Aorta (tissue), 5 donors: ENCODE measurements at regions not wholly inside any gene's neighbourhood (a gene's known extent, or its start where the extent isn't known, plus 50 kb on each side); places are given as distances from the start of the nearest gene placed in this dataset.
"Not testable (repeated sequence)": the region's sequence is repeated elsewhere in the genome, so short reads cannot be mapped to it uniquely, and the experiment has no call there.

Experiments
- ATAC-seq: fragments of 200-7000 bp; cut with Tn5 transposase; one replicate; pipeline ENCODE4 v1.9.1; 2022; ENCODE audit warnings: moderate library complexity; ENCODE audit not compliant: low FRiP score
- DNase-seq, 2 donors: peaks; one replicate each; pipeline ENCODE4 v3.0.0-alpha.2; 2020
- H3K27ac ChIP-seq, 2 donors: one replicate each; pipeline ENCODE4 v1.5.1; 2013; ENCODE audit warnings: low read length in 2 of 2, mild to moderate bottlenecking in 2 of 2, moderate library complexity in 2 of 2, control low read depth in 1 of 2, inconsistent platforms in 1 of 2, low read depth in 1 of 2
- H3K27me3 ChIP-seq, 2 donors: one replicate each; pipeline ENCODE4 v1.6.1; 2013; ENCODE audit warnings: control low read depth in 1 of 2, low read length in 1 of 2, mild to moderate bottlenecking in 1 of 2, moderate library complexity in 1 of 2; ENCODE audit not compliant: insufficient read depth in 2 of 2, control insufficient read depth in 1 of 2
- H3K36me3 ChIP-seq, 2 donors: one replicate each; pipeline ENCODE4 v1.6.1; 2013; ENCODE audit warnings: control low read depth in 1 of 2, low read length in 1 of 2, mild to moderate bottlenecking in 1 of 2; ENCODE audit not compliant: insufficient read depth in 2 of 2, control insufficient read depth in 1 of 2
- H3K4me1 ChIP-seq, 2 donors: one replicate each; pipeline ENCODE4 v1.6.1; 2013; ENCODE audit warnings: low read length in 2 of 2, control low read depth in 1 of 2, mild to moderate bottlenecking in 1 of 2, moderate library complexity in 1 of 2; ENCODE audit not compliant: insufficient read depth in 2 of 2, control insufficient read depth in 1 of 2
- H3K4me3 ChIP-seq, 2 donors: one replicate each; pipeline ENCODE4 v1.5.1; 2013; ENCODE audit warnings: low read length in 2 of 2, control low read depth in 1 of 2, mild to moderate bottlenecking in 1 of 2
- H3K9me3 ChIP-seq: one replicate; pipeline ENCODE4 v1.6.1; 2013; ENCODE audit warnings: mild to moderate bottlenecking, low read length; ENCODE audit not compliant: control insufficient read depth
- WGBS, 2 donors: extraction: QIAGEN DNeasy Blood & Tissue Kit; methylation state at CpG; one replicate each; pipeline ENCODE4 v1.1.7; 2013; 5-methylcytosine and 5-hydroxymethylcytosine counted together
- intact Hi-C, 2 donors: fragments of 100-400 bp; cut with DNase I; formaldehyde crosslinking; loops; one replicate each; pipeline versions ENCODE4 v1.14.2 to v1.15.0; 2022
- donor health status: healthy with polysubstance abuse.
- donor health status: Bipolar disorder and iron deficiency.
- donor health status: DM: no; HTN: no; CAD: no.
- donor health status: DM: no; HTN: no; CAD: no.
- donor health status: DM: yes; HTN: yes; CAD: no.

- ATAC-seq, intact Hi-C loops: not testable (repeated sequence)
- WGBS, 2 donors = no CpG with 5 or more reads among the region's 2 CpGs
Measured at GRCh38 chr10:47648594-47648993, 114.8 kb downstream of the SYT15B start.

GRCh38 chr10:47647523-47648101, 115.8 kb downstream of the SYT15B start:
- DNase-seq, H3K27me3 ChIP-seq, H3K4me3 ChIP-seq, intact Hi-C loops, H3K36me3 ChIP-seq, H3K9me3 ChIP-seq, H3K27ac ChIP-seq, H3K4me1 ChIP-seq: not testable (repeated sequence)
- 78 to 89% methylated on average over 3 of the region's 3 CpGs for WGBS, 2 donors
- ATAC-seq = peak; percentile 26

More at GRCh38 chr10:47648594-47648993, 114.8 kb downstream of the SYT15B start:
- not testable (repeated sequence) for H3K4me1 ChIP-seq, DNase-seq, H3K36me3 ChIP-seq, H3K27ac ChIP-seq, H3K27me3 ChIP-seq, H3K9me3 ChIP-seq, H3K4me3 ChIP-seq

DNA sequence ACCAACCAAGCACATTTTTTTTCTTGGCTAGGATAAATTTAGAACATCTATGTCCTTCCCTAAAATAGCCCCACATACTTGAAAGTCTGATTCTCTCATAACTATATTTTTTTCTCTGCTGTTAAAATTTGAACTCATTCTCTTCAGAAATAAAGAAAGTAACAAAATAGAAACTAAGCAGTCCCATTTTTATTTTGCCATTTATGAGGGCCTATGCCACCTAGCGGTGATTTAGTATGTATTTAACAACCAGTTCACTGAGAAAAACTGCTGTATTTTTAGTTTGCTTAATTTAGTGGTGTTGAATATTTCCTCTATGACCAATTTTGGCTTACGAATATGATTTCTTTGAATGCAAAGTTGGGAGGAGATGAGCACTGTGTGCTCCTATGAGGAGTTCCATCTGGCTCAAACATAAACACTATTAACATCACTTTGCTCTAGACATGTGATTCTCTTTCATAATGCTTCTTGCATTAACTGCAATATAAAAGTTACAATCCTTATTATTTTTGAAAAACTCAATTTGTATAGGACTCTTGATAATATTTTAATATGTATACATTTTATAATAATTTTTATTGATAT, 116.6 kb downstream of the SYT15B start:
- H3K4me1 ChIP-seq, intact Hi-C loops: not testable (repeated sequence)

GRCh38 chr10:47626975-47627374, 103.5 kb upstream of the AGAP9 start:
- ATAC-seq = not testable (repeated sequence)

More for the DNA sequence above, 116.6 kb downstream of the SYT15B start:
- H3K27ac ChIP-seq, DNase-seq, H3K9me3 ChIP-seq, H3K36me3 ChIP-seq, H3K27me3 ChIP-seq, H3K4me3 ChIP-seq: not testable (repeated sequence)
- ATAC-seq = peak; percentile 66
- 1 to 5% methylated on average over 1 of the region's 2 CpGs for WGBS, 2 donors

DNA sequence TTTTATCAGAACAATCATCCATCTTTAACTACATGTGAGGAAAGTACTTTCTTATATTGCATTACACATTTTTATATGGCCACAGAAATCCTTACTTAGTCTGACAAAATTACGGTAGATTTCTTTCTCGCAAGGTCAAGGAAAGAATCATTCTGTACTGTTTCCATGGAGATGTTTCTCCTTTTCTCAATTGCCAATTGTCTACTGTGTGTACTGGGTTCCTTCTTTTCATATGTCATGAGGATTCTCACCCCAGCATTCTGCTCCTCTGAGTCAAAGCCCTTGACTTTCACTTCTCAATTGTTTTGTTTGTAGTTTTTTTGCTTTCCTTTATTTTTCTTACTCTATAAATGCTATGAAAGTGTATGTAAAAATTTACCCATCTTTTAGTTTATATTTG, 99.3 kb upstream of the AGAP9 start:
- H3K36me3 ChIP-seq, DNase-seq, H3K27ac ChIP-seq, H3K4me3 ChIP-seq, H3K4me1 ChIP-seq, ATAC-seq, H3K9me3 ChIP-seq, H3K27me3 ChIP-seq, intact Hi-C loops: not testable (repeated sequence)
- 60 to 69% methylated on average over 2 of the region's 2 CpGs for WGBS, 2 donors

More at GRCh38 chr10:47626975-47627374, 103.5 kb upstream of the AGAP9 start:
- DNase-seq, H3K36me3 ChIP-seq, H3K27me3 ChIP-seq, intact Hi-C loops, H3K4me3 ChIP-seq, H3K27ac ChIP-seq, H3K4me1 ChIP-seq, H3K9me3 ChIP-seq: not testable (repeated sequence)
- WGBS, 2 donors = no CpG with 5 or more reads among the region's 1 CpG

DNA sequence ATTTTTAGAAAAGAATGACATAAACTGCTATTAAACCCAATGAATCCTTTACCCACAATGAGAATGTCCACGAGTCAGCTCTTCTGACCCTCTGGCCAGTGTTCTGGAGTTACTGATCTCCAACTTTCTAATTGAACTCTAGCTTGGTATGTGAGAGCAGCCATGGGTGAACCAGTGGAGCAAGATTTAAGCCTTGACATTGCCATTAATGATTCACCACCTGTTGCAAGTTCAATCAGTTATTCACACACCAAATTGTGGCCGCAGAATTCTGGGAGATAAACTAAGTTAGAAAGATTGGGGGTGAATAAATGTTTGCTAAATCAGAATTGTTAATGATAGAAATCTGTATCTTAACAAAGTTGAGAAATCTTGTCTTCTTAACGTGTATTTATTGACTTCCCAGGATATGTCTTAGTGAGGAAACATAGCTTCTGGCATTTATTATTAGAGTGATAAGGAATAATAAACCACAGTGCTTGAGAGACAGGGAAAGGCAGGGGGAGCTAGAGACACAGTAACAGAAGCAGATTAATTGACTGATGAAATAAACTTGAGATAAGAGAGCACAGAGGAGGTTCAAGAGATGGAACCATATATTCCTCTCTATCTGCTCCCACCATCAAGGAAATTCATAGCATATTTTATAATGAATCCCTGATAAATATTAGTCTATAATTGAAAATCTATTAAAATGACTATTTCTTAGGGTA, 96.0 kb upstream of the AGAP9 start:
- H3K4me3 ChIP-seq, ATAC-seq, H3K36me3 ChIP-seq, H3K9me3 ChIP-seq, H3K4me1 ChIP-seq, H3K27ac ChIP-seq, DNase-seq, intact Hi-C loops, H3K27me3 ChIP-seq: not testable (repeated sequence)
- WGBS, 2 donors = 80 to 81% methylated on average over 2 of the region's 3 CpGs

DNA sequence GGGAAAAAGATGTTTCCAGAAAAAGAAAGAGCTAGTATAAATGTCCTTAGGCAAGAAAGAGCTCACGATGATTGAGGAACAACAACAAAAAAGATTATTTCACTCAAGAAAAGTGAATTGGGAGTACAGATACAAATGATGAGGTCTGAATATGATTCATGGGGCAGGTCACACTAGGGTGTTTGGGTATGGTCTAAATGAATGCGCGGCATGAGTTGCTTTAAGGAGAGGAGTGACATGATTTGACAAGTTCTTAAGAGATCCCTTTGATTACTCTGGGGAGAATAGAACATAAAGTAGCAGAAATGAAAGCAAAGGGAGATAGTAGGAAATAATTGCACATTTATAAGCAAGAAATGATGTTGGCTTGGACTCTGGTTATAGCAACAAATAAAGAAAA, 85.9 kb upstream of the AGAP9 start:
- H3K27me3 ChIP-seq, H3K27ac ChIP-seq, intact Hi-C loops, H3K9me3 ChIP-seq, H3K4me3 ChIP-seq, ATAC-seq, H3K4me1 ChIP-seq, H3K36me3 ChIP-seq, DNase-seq: not testable (repeated sequence)
- WGBS, 2 donors = no CpG with 5 or more reads among the region's 3 CpGs

DNA sequence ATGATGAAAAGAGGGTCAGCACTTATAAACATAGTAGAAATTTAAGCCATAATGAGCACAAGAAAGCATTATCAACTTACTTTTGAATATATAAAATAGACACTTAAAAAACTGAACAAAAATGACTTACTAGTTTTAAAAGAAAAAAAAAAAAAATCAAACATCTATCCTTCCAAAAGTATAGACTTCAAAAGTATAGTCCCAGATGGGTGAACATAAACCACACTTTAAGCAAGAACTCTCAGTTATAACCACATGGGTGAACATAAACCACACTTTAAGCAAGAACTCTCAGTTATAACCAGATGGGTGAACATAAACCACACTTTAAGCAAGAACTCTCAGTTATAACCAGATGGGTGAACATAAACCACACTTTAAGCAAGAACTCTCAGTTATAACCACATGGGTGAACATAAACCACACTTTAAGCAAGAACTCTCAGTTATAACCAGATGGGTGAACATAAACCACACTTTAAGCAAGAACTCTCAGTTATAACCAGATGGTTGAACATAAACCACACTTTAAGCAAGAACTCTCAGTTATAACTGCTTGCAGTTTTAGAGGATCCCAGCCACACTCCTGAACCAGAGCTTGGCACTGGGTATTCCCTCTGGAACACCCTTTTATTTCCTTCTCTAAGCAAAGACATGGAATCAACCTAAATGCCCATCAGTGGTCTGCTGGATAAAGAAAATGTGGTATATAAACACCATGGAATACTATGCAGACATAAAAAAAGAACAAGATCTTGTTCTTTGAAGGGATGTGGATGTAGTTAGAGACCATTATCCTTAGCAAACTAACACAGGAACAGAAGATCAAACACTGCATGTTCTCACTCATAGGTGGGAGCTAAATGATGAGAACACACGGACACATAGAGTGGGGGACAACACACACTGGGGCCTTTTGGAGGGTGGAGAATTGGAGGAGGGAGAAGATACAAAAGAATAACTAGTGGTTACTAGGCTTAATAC, 82.6 kb upstream of the AGAP9 start:
- WGBS, 2 donors = no CpG with 5 or more reads among the region's 1 CpG
- H3K27me3 ChIP-seq, H3K27ac ChIP-seq, H3K4me3 ChIP-seq, DNase-seq, ATAC-seq, H3K36me3 ChIP-seq, intact Hi-C loops, H3K4me1 ChIP-seq, H3K9me3 ChIP-seq: not testable (repeated sequence)
